Keratinocyte (primary cell): ENCODE measurements at regions not wholly inside any gene's neighbourhood (a gene's known extent, or its start where the extent isn't known, plus 50 kb on each side); places are given as distances from the start of the nearest gene placed in this dataset.

Experiments
- DNase-seq: peaks from one replicate; pipeline ENCODE4 v3.0.0-alpha.2; 2011; ENCODE audit warnings: low read depth, missing footprints, low spot score
- FAIRE-seq: peaks from 2 replicates; lab custom pipeline; 2011; peaks lifted over from hg19 to GRCh38; lab: Jason Lieb, UNC
- H2AFZ ChIP-seq: 2 replicates; pipeline ENCODE4 v1.6.0; 2012; ENCODE audit warnings: low read length, control low read depth, inconsistent platforms; ENCODE audit not compliant: control insufficient read depth
- H3K27ac ChIP-seq: 2 replicates; pipeline ENCODE4 v1.5.1; 2011; ENCODE audit warnings: low read length; ENCODE audit not compliant: control insufficient read depth, insufficient read depth
- H3K27me3 ChIP-seq: 3 replicates; pipeline ENCODE4 v1.6.0; 2011; ENCODE audit warnings: low read length; ENCODE audit not compliant: control insufficient read depth, insufficient read depth; ENCODE audit errors: extremely low read depth
- H3K36me3 ChIP-seq, 2 experiments: 2 replicates in 1 of 2; 3 replicates in 1 of 2; pipeline ENCODE4 v1.5.1; 2011; ENCODE audit warnings: low read length in 2 of 2, mild to moderate bottlenecking in 1 of 2; ENCODE audit not compliant: control insufficient read depth in 2 of 2, insufficient read depth in 2 of 2; ENCODE audit errors: extremely low read depth in 1 of 2
- H3K4me1 ChIP-seq: 3 replicates; pipeline ENCODE4 v1.5.1; 2011; ENCODE audit warnings: low read length; ENCODE audit not compliant: control insufficient read depth, insufficient read depth; ENCODE audit errors: extremely low read depth
- H3K4me2 ChIP-seq: 3 replicates; pipeline ENCODE4 v1.6.0; 2011; ENCODE audit warnings: low read depth, low read length; ENCODE audit not compliant: control insufficient read depth, insufficient read depth; ENCODE audit errors: extremely low read depth
- H3K4me3 ChIP-seq, 3 experiments: fragments of 200-600 bp in 1 of 3; sonication (generic) in 1 of 3; 2 replicates in 2 of 3; 3 replicates in 1 of 3; pipeline ENCODE4 v1.5.1; 2011 to 2016; ENCODE audit warnings: low read length in 3 of 3, mild to moderate bottlenecking in 3 of 3, control low read depth in 2 of 3, inconsistent platforms in 1 of 3, low read depth in 1 of 3, mixed read lengths in 1 of 3, mixed run types in 1 of 3, moderate library complexity in 1 of 3; ENCODE audit not compliant: control insufficient read depth in 2 of 3, insufficient read depth in 2 of 3; ENCODE audit errors: extremely low read depth in 1 of 3
- H3K79me2 ChIP-seq: 2 replicates; pipeline ENCODE4 v1.6.0; 2012; ENCODE audit warnings: low read length; ENCODE audit not compliant: control insufficient read depth, insufficient read depth
- H3K9ac ChIP-seq: 3 replicates; pipeline ENCODE4 v1.6.0; 2011; ENCODE audit warnings: low read length; ENCODE audit not compliant: control insufficient read depth, insufficient read depth; ENCODE audit errors: extremely low read depth
- H3K9me1 ChIP-seq: 3 replicates; pipeline ENCODE4 v1.6.0; 2011; ENCODE audit warnings: low read length; ENCODE audit not compliant: control insufficient read depth, insufficient read depth; ENCODE audit errors: extremely low read depth
- H3K9me3 ChIP-seq: 2 replicates; pipeline ENCODE4 v1.5.1; 2012; ENCODE audit warnings: low read depth, low read length; ENCODE audit not compliant: control insufficient read depth
- H4K20me1 ChIP-seq: 3 replicates; pipeline ENCODE4 v1.6.0; 2011; ENCODE audit warnings: low read length; ENCODE audit not compliant: control insufficient read depth, insufficient read depth; ENCODE audit errors: extremely low read depth
- EZH2 ChIP-seq: IDR thresholded peaks from one replicate; pipeline ENCODE4 v1.6.1; 2012; ENCODE audit warnings: inconsistent platforms, mild to moderate bottlenecking, low read length, moderate library complexity
- dilution Hi-C: fragments of 300-500 bp; cut with MboI; formaldehyde crosslinking; loops from one replicate; pipeline ENCODE4 v1.7.0; 2020; ENCODE audit warnings: low sequenced_read_pairs; ENCODE audit not compliant: extremely low pct_ligation_motif_present
- TF ChIP-seq, protein P1 (sequence below), 3 experiments: IDR thresholded peaks in 1 of 3; conservative IDR thresholded peaks in 1 of 3; optimal IDR thresholded peaks in 1 of 3; 2 replicates in 2 of 3; 3 replicates in 1 of 3; pipeline versions ENCODE3 to v1.5.1; 2011; ENCODE audit warnings: low read length in 3 of 3, mild to moderate bottlenecking in 3 of 3, moderate library complexity in 2 of 3, control low read depth in 1 of 3, inconsistent platforms in 1 of 3; ENCODE audit not compliant: insufficient read depth in 2 of 3; ENCODE audit errors: extremely low read depth in 1 of 3

GRCh38 chr1:203926025-203926540 is 64.7 kb downstream of the SNRPE start:
- Histone ChIP-seq H3K4me3 (no peak overlapping the region), H3K9me3 (no peaks in the 10 kb centered on the region), H3K4me2 (no peak overlapping the region), H3K79me2 (no peaks in the 10 kb centered on the region), H4K20me1 (no peaks in the 10 kb centered on the region), H3K27ac (peak overlapping the region; percentile 78), H3K9me1 (no peaks in the 10 kb centered on the region), H2AFZ (no peak overlapping the region), H3K36me3 (no peaks in the 10 kb centered on the region), H3K9ac (no peak overlapping the region), H3K4me1 (peaks cover 7% of the 10 kb centered on the region), H3K27me3 (no peaks in the 10 kb centered on the region)
- dilution Hi-C loops: no loop called here
- no peak for DNase-seq
- no peak for FAIRE-seq
- TF ChIP-seq EZH2: no peak
- TF ChIP-seq, protein P1, sequence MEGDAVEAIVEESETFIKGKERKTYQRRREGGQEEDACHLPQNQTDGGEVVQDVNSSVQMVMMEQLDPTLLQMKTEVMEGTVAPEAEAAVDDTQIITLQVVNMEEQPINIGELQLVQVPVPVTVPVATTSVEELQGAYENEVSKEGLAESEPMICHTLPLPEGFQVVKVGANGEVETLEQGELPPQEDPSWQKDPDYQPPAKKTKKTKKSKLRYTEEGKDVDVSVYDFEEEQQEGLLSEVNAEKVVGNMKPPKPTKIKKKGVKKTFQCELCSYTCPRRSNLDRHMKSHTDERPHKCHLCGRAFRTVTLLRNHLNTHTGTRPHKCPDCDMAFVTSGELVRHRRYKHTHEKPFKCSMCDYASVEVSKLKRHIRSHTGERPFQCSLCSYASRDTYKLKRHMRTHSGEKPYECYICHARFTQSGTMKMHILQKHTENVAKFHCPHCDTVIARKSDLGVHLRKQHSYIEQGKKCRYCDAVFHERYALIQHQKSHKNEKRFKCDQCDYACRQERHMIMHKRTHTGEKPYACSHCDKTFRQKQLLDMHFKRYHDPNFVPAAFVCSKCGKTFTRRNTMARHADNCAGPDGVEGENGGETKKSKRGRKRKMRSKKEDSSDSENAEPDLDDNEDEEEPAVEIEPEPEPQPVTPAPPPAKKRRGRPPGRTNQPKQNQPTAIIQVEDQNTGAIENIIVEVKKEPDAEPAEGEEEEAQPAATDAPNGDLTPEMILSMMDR (optimal IDR thresholded peaks at IDR 0.05 in 1 of 3, IDR thresholded peaks at IDR 0.05 in 1 of 3, conservative IDR thresholded peaks at IDR 0.05 in 1 of 3; ENCODE audit: extremely low read depth in 1 of 3, insufficient read depth in 2 of 3, low read length in 3 of 3): no peak

DNA sequence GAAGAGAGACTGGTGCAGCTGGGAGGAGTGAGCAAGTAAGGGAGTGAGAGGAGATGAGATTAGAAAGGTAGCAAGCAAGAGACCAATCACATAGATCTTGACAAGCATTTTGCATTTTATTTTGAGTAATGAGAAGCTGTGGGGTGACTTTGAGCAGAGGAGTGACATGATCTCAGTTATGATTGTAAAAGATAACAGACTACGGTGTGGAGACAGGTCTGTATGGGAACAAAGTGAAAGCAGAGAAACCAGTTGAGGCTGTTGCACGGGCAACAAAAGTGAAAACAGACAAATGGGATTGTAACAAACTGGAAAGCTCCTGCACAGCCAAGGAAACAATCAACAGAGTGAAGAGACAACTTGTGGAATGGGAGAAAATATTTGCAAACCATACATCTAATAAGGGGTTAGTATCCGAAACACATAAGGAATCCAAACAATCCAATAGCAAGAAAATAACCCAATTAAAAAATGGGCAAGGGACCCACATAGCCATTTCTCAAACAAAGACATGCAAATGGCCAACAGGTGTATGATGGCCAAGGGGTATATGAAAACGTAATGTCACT is 68.4 kb downstream of the SNRPE start:
- dilution Hi-C loops: no loop called here
- FAIRE-seq: no peak

More for the DNA sequence above, 68.4 kb downstream of the SNRPE start:
- Histone ChIP-seq H3K79me2 (no peaks in the 10 kb centered on the region), H3K9me1 (no peaks in the 10 kb centered on the region), H3K27ac (no peak overlapping the region), H3K27me3 (no peaks in the 10 kb centered on the region), H3K4me2 (peak overlapping the region; percentile 22), H3K4me1 (peaks cover 19% of the 10 kb centered on the region), H3K36me3 (no peaks in the 10 kb centered on the region), H3K9me3 (no peaks in the 10 kb centered on the region), H3K9ac (no peak overlapping the region), H2AFZ (peak overlapping the region; percentile 37), H4K20me1 (no peaks in the 10 kb centered on the region), H3K4me3 (no peak overlapping the region)
- no peak for DNase-seq
- TF ChIP-seq EZH2: no peak
- TF ChIP-seq, protein P1 (optimal IDR thresholded peaks at IDR 0.05 in 1 of 3, IDR thresholded peaks at IDR 0.05 in 1 of 3, conservative IDR thresholded peaks at IDR 0.05 in 1 of 3; ENCODE audit: extremely low read depth in 1 of 3, insufficient read depth in 2 of 3, low read length in 3 of 3): no peak
